WERI-Rb-1 (cell line): ENCODE measurements at regions not wholly inside any gene's neighbourhood (a gene's known extent, or its start where the extent isn't known, plus 50 kb on each side); places are given as distances from the start of the nearest gene placed in this dataset.

Experiments used
- DNase-seq: peaks from one replicate; pipeline ENCODE4 v3.0.0-alpha.2; 2020
- H3K27ac ChIP-seq: fragments of 250-450 bp; sonication (Bioruptor Pico); 2 replicates; pipeline ENCODE4 v1.5.1; 2020; ENCODE audit warnings: mild to moderate bottlenecking, moderate library complexity
- H3K27me3 ChIP-seq: fragments of 250-450 bp; sonication (Bioruptor Pico); 2 replicates; pipeline ENCODE4 v1.5.1; 2021; ENCODE audit warnings: mild to moderate bottlenecking, low read depth, moderate library complexity; ENCODE audit not compliant: insufficient read depth, severe bottlenecking
- H3K36me3 ChIP-seq: fragments of 250-450 bp; sonication (Bioruptor Pico); 2 replicates; pipeline ENCODE4 v1.5.1; 2020; ENCODE audit warnings: mild to moderate bottlenecking, moderate library complexity
- H3K4me3 ChIP-seq: 2 replicates; pipeline ENCODE4 v1.5.1; 2011; ENCODE audit warnings: low read depth, mild to moderate bottlenecking, control low read depth, low read length
- H3K9me3 ChIP-seq: fragments of 250-450 bp; sonication (Bioruptor Pico); 2 replicates; pipeline ENCODE4 v1.5.1; 2021; ENCODE audit warnings: mild to moderate bottlenecking, moderate library complexity; ENCODE audit not compliant: severe bottlenecking
- TF ChIP-seq, protein P1 (sequence below): IDR thresholded peaks from 2 replicates; pipeline ENCODE4 v1.5.1; 2011; ENCODE audit warnings: low read depth, mild to moderate bottlenecking, control low read depth, inconsistent platforms, low read length

DNA sequence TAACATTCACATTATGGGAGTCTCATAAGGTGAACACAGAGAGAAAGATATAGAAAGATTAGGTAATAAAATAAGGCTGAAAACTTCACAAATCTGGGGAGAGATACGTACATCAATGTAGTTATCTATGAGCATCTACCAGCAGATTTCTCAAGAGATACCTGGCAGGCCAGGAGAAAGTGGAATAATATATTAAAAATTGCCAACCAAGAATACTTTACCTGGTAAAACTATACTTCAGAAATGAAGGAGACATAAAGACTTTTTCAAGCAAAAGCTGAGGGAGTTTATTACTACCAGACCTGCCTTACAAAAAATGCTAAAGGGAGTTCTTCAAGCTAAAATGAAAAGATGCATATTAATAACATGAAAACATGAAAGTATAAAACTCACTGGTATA, 78.8 kb upstream of the COMTD1 start:
- no peaks in the 10 kb centered on the region for H3K27me3 ChIP-seq
- no peak overlapping the region for H3K27ac ChIP-seq
- DNase-seq, result no peak
- no peak overlapping the region for H3K4me3 ChIP-seq
- H3K36me3 ChIP-seq, result no peaks in the 10 kb centered on the region
- TF ChIP-seq, protein P1, sequence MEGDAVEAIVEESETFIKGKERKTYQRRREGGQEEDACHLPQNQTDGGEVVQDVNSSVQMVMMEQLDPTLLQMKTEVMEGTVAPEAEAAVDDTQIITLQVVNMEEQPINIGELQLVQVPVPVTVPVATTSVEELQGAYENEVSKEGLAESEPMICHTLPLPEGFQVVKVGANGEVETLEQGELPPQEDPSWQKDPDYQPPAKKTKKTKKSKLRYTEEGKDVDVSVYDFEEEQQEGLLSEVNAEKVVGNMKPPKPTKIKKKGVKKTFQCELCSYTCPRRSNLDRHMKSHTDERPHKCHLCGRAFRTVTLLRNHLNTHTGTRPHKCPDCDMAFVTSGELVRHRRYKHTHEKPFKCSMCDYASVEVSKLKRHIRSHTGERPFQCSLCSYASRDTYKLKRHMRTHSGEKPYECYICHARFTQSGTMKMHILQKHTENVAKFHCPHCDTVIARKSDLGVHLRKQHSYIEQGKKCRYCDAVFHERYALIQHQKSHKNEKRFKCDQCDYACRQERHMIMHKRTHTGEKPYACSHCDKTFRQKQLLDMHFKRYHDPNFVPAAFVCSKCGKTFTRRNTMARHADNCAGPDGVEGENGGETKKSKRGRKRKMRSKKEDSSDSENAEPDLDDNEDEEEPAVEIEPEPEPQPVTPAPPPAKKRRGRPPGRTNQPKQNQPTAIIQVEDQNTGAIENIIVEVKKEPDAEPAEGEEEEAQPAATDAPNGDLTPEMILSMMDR, result no peak
- peaks cover 5% of the 10 kb centered on the region for H3K9me3 ChIP-seq

DNA sequence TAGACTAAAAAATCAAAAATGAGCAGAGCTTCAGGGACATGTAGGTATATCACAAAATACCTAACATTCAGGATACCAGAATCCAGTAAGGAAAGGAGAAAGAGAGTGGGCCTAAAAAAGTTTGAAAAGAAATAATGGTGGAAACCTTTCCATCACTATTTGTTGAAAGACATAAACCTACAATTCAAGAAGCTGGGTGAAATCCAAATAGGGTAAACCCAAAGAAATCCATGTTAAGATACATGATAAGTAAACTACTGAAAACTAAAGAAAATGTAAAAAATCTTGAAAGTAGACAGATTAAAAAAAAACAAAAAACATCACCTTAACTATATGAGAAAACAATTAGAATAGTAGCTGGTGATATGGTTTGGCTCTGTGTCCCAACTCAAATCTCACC, 76.7 kb upstream of the COMTD1 start:
- Histone ChIP-seq H3K27ac (no peak overlapping the region), H3K9me3 (peaks cover 5% of the 10 kb centered on the region), H3K36me3 (no peaks in the 10 kb centered on the region), H3K4me3 (no peak overlapping the region), H3K27me3 (no peaks in the 10 kb centered on the region)
- no peak for DNase-seq
- TF ChIP-seq, protein P1, result no peak

DNA sequence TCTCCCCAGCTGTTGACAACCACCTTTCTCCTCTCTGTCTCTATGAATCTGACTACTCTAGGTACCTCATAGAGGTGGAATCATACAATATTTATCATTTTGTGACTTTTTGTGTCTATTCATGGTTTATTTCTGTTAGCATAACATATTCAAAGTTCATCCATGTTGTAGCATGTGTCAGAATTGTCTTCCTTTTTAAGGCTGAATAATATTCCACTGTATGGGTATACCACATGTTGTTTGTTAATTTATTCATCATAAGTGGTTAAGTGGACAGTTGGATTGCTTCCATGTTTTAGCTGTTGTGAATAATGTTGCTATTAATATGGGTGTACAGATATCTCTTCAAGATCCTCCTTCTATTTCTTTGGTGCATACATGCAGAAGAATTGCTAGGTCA, 69.9 kb upstream of the COMTD1 start:
- H3K4me3 ChIP-seq, result no peak overlapping the region
- no peak for DNase-seq
- peaks cover 13% of the 10 kb centered on the region for H3K9me3 ChIP-seq
- no peaks in the 10 kb centered on the region for H3K36me3 ChIP-seq
- H3K27ac ChIP-seq, result no peak overlapping the region
- no peaks in the 10 kb centered on the region for H3K27me3 ChIP-seq
- TF ChIP-seq, protein P1, result no peak

DNA sequence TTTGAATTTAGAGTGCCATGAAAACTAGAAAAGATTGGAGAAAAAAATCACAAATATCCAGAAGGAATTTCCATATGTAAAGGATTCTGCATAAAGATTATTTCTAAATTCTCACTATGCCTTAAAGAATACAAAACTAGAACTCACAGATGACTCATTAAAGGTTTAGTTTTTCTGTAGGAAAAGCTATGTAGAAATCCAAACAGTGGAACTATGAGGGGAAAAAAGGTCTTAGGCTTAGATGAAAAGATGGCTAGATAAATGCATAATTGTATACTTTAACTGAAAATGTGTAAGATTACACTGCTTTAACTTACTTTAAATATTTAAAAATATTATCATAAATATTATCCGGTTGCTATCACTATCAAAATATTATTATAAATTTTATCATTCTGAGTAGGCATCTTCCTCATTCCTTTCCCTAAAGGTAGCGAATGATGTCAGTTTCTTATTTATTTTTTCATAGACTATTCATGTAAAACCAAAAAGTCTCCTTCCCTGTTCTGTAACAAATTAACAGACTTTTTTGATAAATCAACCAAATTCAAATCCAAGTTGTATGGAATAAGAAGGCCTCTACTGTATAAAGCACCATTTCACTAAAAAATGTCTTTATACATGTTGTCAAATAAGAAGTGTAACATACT, 69.1 kb upstream of the COMTD1 start:
- Histone ChIP-seq H3K27me3 (no peaks in the 10 kb centered on the region), H3K4me3 (no peak overlapping the region), H3K36me3 (no peaks in the 10 kb centered on the region), H3K9me3 (peaks cover 13% of the 10 kb centered on the region), H3K27ac (no peak overlapping the region)
- TF ChIP-seq, protein P1, result no peak
- DNase-seq, result no peak

GRCh38 chr10:75304313-75304712, 68.6 kb upstream of the COMTD1 start:
- TF ChIP-seq, protein P1, result no peak
- no peak overlapping the region for H3K4me3 ChIP-seq
- H3K27ac ChIP-seq, result no peak overlapping the region
- no peaks in the 10 kb centered on the region for H3K36me3 ChIP-seq
- no peak for DNase-seq
- no peaks in the 10 kb centered on the region for H3K27me3 ChIP-seq
- H3K9me3 ChIP-seq, result peaks cover 16% of the 10 kb centered on the region
